NCI-H748 (cell line): ENCODE measurements at regions not wholly inside any gene's neighbourhood (a gene's known extent, or its start where the extent isn't known, plus 50 kb on each side); places are given as distances from the start of the nearest gene placed in this dataset.
A peak's percentile ranks its signal among the peaks of the same experiment; 100 is the strongest.
"Not testable (repeated sequence)": the region's sequence is repeated elsewhere in the genome, so short reads cannot be mapped to it uniquely, and the experiment has no call there.

Experiments
- DNase-seq: peaks from one replicate; lab custom pipeline; 2025; ENCODE audit not compliant: unreplicated experiment; lab: John Stamatoyannopoulos, UW

DNA sequence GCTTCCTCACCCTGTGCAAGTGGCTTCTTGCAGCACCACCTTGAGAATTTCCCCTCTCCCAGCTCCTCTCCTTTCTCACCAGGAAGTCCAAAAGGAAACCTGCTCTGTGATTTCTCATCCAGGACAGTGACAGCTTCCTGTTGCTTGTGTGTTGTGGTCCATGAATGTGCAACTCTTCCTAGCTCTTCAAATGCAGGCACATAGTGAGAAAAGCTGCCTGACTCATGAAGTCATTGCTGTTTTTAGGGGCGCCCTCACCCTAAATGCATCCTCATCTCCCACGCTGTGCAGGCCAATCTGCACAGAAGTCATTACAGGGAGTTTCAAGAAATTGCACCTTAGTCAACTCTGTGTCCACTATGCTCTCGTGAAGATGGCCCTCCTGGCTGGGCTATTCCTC, 112.9 kb upstream of the IGLL5 start:
- DNase-seq, result not testable (repeated sequence)

GRCh38 chr22:22776121-22776520, 111.5 kb upstream of the IGLL5 start:
- no peak for DNase-seq

GRCh38 chr22:22779213-22779612, 108.4 kb upstream of the IGLL5 start:
- no peak for DNase-seq

DNA sequence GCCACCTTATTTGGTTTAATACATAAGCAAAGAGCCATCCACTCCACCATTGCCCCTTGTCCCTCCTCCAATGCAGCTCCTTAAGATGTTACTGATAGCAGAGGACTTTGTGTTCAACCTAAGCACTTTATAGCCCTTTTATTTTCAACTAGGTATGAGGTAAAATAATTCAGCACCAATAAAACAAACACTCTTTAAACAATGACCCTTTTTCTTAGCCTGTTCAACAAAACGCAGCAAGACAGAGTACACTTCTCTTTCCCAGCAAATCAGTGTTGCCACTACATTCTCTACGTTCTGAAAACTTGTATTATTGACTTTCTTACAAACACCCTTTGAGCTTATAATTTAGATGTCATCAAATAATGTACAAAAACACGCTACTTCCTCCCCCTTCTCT, 104.0 kb upstream of the IGLL5 start:
- DNase-seq, result no peak

GRCh38 chr22:22784249-22785039, 103.2 kb upstream of the IGLL5 start:
- no peak for DNase-seq

DNA sequence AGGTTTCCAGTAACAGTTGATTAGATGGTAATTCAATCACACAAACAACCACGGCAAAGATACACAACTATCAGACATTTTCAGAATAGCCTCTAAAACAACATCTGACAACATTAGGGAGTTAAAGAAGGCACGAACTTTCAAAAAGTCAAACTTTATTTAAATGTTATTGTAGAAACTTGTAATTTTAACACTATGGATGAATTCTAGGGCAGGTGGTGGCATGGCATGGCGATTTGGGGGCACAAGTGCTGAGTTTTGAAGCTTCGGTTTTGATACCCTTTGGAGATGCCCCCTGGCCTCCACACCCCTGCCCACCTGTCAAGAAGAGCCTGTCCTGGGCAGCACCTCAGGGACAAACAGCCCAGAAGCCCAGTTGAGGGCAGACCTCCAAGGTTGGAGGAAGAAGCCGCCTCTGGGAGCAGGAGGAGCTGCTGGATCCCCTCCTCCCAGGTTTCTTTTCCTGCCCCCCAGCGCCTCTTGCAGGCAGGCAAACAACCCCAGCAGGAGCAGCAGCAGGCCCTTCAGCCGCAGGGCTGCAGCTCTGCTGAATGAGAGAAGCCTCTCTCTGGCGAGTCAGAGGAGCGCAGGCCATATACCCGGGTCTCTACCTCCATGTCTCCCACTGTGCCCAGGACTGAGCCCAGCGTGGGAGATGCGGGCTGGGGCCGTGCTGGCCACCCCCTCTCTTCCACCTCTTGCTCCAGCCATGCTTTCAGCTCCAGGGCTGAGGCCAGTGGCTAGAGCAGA, 102.1 kb upstream of the IGLL5 start:
- no peak for DNase-seq

DNA sequence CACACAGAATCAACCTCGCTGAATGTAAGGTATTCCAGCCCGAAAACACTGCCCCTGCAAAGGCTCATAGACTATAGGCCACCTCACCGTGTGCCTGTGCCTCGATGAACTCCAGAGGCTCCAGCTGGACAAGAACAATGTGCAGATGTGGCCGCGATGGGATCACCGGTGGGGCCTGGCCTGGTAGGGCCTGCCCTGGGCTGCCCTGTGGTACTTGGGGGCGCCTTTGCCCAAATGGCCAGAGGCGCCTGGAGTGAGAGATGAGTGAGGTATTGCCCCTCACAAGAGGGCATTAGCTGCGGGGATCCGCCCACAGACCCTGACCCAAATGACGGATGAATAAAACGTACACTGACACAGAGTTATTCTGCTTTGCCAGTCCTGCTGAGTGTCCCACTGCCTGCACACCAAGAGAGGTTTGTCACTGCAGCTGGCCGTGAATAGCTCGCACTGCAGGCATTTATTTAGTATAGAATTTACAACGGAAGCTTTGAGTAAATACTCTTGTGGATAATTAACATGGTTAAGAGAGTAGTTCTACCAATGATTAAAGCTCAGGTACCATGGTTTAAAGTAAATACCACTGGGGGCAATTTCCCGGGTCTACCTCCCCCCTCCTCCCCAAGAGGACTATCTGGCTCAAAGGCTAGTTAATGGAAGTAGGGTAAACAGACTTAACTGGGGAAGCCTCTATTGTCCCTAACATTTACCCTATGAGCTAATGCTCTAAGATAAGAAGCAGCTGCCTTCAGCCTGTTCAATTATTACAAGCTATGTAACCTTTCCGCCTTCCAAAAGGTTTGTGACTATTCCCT, 101.1 kb upstream of the IGLL5 start:
- peak; percentile 93 for DNase-seq

- peak; percentile 18 for DNase-seq
Observed at GRCh38 chr22:22787151-22787550, 100.5 kb upstream of the IGLL5 start.

- peak; percentile 54 for DNase-seq
Observed at GRCh38 chr22:22787786-22788459, 99.7 kb upstream of the IGLL5 start.

- no peak for DNase-seq
Observed at GRCh38 chr22:22788460-22789037, 99.1 kb upstream of the IGLL5 start.

GRCh38 chr22:22789233-22789921, 98.2 kb upstream of the IGLL5 start:
- no peak for DNase-seq

DNA sequence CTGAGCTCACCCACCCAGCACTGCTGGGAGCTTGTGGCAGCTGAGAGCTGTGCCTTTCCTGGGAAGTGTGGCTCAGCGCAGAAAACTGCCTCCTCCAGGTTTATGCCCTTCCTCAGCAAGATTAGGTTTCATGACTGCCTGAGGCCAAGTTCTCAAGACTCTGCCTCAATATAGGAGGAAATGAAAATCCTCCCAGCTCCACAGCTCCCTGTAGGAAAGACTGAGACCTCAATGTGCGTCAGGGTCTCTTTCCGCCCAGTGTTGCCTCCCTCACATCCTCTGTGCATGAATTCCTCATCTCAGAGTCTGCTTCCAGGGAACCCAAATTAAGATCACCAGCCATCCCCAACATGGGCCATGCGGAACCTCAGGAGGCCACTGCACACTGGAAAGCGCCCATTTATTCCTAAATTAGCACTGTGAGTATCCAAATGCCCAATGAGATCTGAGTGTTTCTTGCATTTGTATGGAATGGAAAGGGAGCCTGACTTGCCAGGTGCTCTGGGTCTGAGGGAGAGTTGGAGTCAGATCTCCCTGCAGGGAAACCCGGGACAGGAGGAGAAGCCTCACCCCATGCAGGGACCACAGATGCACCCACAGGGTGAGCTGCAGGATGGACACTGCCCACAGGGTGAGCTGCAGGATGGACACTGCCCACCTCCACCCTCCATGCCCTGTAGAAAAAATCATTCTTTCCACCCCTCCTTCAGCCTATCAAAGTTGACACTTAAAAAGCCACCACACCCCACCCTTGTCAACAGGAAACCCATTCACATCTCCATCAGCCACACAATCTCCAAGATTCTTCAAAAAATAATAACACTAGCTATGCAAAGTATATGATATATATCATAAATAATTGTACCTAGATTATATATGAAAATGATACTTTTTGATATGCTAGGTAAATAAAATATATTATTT, 97.4 kb upstream of the IGLL5 start:
- DNase-seq, result no peak

- no peak for DNase-seq
Observed at GRCh38 chr22:22791438-22792181, 96.0 kb upstream of the IGLL5 start.

- DNase-seq, result not testable (repeated sequence)
Observed at GRCh38 chr22:22792205-22792786, 95.3 kb upstream of the IGLL5 start.

- DNase-seq, result not testable (repeated sequence)
Observed at GRCh38 chr22:22795639-22796038, 92.0 kb upstream of the IGLL5 start.

GRCh38 chr22:22796724-22797123, 90.9 kb upstream of the IGLL5 start:
- DNase-seq, result no peak

DNA sequence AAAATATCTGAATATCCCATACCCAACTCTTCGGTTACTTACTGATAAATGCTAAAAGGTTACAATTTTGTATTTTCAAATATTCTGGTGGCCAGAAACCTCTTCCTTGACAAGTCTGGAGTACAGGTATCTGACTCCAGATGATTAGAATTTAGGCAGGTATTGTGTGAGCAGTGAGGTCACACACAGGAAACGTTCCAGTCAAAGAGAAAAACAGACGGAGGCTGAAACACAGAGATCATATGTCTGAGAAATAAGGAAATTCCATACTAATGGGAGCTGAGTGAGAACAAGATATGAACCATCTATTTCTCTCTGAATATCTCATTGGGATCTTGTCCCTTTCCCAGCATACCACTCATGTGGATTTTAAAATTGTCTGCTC, 89.4 kb upstream of the IGLL5 start:
- DNase-seq, result no peak

DNA sequence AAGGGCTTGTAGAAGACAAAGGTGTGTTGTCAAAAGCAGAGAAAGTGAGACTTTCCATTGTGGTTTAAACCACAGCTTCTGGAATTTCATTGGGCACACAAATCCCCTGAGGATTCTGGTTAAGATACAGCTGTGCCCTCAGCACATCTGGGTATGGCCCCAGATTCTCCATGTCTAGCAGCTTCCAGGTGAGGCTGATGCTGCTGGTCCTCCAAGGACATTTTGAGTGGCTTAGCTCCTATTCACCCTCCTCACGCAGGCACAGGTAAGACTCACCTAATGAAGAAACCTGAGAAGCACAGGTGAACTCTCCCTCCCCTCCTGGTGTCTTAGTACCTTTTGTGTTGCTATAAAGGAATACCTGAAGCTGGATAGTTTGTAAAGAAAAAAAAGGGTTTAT, 88.9 kb upstream of the IGLL5 start:
- DNase-seq, result no peak
